PC-9 (cell line): ENCODE measurements at regions not wholly inside any gene's neighbourhood (a gene's known extent, or its start where the extent isn't known, plus 50 kb on each side); places are given as distances from the start of the nearest gene placed in this dataset.

Experiments used
- BruUV-seq: library from RNA; stranded (reverse); fragments of 400-500 nt; replicated peaks from 2 replicates; lab custom pipeline; 2021; lab: Mats Ljungman, UMichigan
- CTCF ChIA-PET: fragments of 300-600 bp; sonication (Branson Sonifier 250); formaldehyde crosslinking; loops from one replicate; lab custom pipeline; 2022; ENCODE audit warnings: antibody characterized with exemption; lab: Charles Lee
- POLR2A ChIA-PET: fragments of 300-600 bp; sonication (Branson Sonifier 250); formaldehyde crosslinking; loops from one replicate; lab custom pipeline; 2022; ENCODE audit warnings: antibody characterized with exemption; ENCODE audit not compliant: unreplicated experiment; lab: Charles Lee
- DNase-seq, 2 experiments: peaks; one replicate each; pipeline versions ENCODE4 v3.0.0 to v3.0.0-alpha.2; 2015 to 2022; ENCODE audit warnings: mixed read lengths in 1 of 2
- H2AFZ ChIP-seq: fragments of 200-600 bp; sonication (generic); 2 replicates; pipeline ENCODE4 v1.8.1; 2017; ENCODE audit warnings: antibody characterized with exemption
- H3F3A ChIP-seq: fragments of 200-600 bp; sonication (generic); 2 replicates; pipeline ENCODE4 v1.8.1; 2017; ENCODE audit warnings: antibody characterized with exemption, mild to moderate bottlenecking, low read depth; ENCODE audit not compliant: insufficient read depth
- H3K27ac ChIP-seq: fragments of 200-600 bp; sonication (generic); 2 replicates; pipeline ENCODE4 v1.6.1; 2016; ENCODE audit warnings: mixed run types
- H3K27me3 ChIP-seq: fragments of 200-600 bp; sonication (generic); 2 replicates; pipeline ENCODE4 v1.6.1; 2016; ENCODE audit warnings: low read depth, mixed run types; ENCODE audit not compliant: insufficient read depth
- H3K36me3 ChIP-seq: fragments of 200-600 bp; sonication (generic); 2 replicates; pipeline ENCODE4 v1.6.1; 2016; ENCODE audit warnings: low read depth, mixed run types
- H3K4me1 ChIP-seq: fragments of 200-600 bp; sonication (generic); replicated peaks from 2 replicates; pipeline ENCODE4 v1.6.1; 2016; ENCODE audit warnings: mixed run types; ENCODE audit not compliant: insufficient read depth
- H3K4me2 ChIP-seq: fragments of 200-600 bp; sonication (generic); 2 replicates; pipeline ENCODE4 v1.6.1; 2017; ENCODE audit warnings: mixed run types
- H3K4me3 ChIP-seq: fragments of 200-600 bp; sonication (generic); 2 replicates; pipeline ENCODE4 v1.6.1; 2016; ENCODE audit warnings: mixed run types
- H3K79me2 ChIP-seq: fragments of 200-600 bp; sonication (generic); 2 replicates; pipeline ENCODE4 v1.6.1; 2017; ENCODE audit warnings: low read depth, mixed run types
- H3K9me2 ChIP-seq: fragments of 200-600 bp; sonication (generic); 2 replicates; pipeline ENCODE4 v1.8.1; 2017; ENCODE audit warnings: mild to moderate bottlenecking; ENCODE audit not compliant: insufficient read depth
- H3K9me3 ChIP-seq: fragments of 200-600 bp; sonication (generic); 2 replicates; pipeline ENCODE4 v1.8.1; 2016; ENCODE audit warnings: low read depth; ENCODE audit not compliant: insufficient read depth
- H4K20me1 ChIP-seq: fragments of 200-600 bp; sonication (generic); 2 replicates; pipeline ENCODE4 v1.8.1; 2017; ENCODE audit not compliant: insufficient read depth
- EZH2 ChIP-seq: fragments of 200-600 bp; sonication (generic); IDR thresholded peaks from 2 replicates; pipeline ENCODE4 v1.8.0; 2017; ENCODE audit warnings: antibody characterized with exemption, low read depth
- intact Hi-C: fragments of 100-400 bp; cut with micrococcal nuclease; formaldehyde crosslinking; loops from one replicate; pipeline ENCODE4 v1.10.0; 2022; ENCODE audit not compliant: unreplicated experiment
- TF ChIP-seq, protein P1 (sequence below): fragments of 200-600 bp; sonication (generic); conservative IDR thresholded peaks from 2 replicates; pipeline ENCODE4 v1.6.1; 2017; ENCODE audit warnings: mixed run types, antibody characterized with exemption, mild to moderate bottlenecking, moderate library complexity

DNA sequence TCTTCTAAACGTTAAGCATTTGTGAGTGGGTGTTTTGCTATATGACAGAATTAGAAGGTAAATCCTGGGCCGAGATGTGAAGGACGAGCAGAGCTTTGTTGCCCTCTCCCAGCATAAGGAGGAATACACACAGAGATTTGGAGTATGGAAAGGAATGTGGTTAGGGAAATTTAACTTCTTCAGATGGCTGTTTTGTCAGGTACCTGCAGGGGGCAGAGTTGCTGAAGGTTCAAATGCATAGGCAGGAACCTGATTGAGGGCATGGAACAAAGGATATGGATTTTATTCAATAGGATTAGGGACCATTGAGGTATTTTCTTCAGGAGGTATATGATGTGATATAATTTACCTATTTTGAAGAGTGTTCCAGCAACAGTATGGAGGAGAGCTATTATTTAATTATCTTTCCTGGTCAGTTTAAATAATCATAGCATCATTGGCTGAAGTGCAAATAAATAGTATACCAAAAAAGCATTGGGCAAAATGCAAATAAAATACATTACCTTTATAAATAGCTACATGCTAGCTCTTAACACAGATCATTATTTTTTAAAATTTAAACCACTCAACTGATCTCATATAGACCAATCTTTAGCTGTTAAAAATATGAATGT, 143.6 kb downstream of the SLIT2 start:
- ChIA-PET POLR2A (no interaction called here), CTCF (interaction anchor here (0.6 to 0.7 kb wide), 2 partner anchors 131 to 626 kb away, joined by 3 read pairs; no protein-coding TSS in a partner anchor)
- Histone ChIP-seq H3K79me2 (no peaks in the 10 kb centered on the region), H3K27ac (no peak overlapping the region), H3K4me3 (no peak overlapping the region), H3K4me1 (no peaks in the 10 kb centered on the region), H3F3A (no peaks in the 10 kb centered on the region), H4K20me1 (no peaks in the 10 kb centered on the region), H3K9me2 (no peaks in the 10 kb centered on the region), H3K36me3 (no peaks in the 10 kb centered on the region), H3K4me2 (no peak overlapping the region), H2AFZ (no peak overlapping the region), H3K27me3 (no peaks in the 10 kb centered on the region), H3K9me3 (no peaks in the 10 kb centered on the region)
- TF ChIP-seq, protein P1, sequence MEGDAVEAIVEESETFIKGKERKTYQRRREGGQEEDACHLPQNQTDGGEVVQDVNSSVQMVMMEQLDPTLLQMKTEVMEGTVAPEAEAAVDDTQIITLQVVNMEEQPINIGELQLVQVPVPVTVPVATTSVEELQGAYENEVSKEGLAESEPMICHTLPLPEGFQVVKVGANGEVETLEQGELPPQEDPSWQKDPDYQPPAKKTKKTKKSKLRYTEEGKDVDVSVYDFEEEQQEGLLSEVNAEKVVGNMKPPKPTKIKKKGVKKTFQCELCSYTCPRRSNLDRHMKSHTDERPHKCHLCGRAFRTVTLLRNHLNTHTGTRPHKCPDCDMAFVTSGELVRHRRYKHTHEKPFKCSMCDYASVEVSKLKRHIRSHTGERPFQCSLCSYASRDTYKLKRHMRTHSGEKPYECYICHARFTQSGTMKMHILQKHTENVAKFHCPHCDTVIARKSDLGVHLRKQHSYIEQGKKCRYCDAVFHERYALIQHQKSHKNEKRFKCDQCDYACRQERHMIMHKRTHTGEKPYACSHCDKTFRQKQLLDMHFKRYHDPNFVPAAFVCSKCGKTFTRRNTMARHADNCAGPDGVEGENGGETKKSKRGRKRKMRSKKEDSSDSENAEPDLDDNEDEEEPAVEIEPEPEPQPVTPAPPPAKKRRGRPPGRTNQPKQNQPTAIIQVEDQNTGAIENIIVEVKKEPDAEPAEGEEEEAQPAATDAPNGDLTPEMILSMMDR = peak; percentile 58; the same call in 1 of the 2 replicates
- TF ChIP-seq EZH2 = no peak
- DNase-seq = peak in 1 of 2 experiments; percentile 34
- BruUV-seq = no TSS peak
- intact Hi-C loops = no loop called here

DNA sequence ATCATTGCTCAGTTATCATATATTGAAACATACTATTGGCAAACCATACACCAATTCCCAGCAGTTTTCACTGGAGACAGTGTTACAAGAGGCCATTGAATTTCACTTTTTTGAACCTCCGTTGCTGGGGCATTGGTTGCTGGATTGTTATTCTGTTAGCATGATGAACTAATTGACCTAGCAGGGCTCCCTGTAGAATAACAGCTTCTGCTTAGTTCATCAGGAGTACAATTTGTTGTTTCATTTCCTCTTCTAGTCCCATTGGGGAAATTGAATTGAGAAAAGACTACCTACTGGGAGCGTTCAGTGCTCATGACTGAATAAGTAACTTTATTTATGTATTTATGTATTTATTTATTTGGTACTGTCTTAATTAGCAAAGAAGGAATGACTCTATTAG, 151.6 kb downstream of the SLIT2 start:
- H3K79me2 ChIP-seq = no peaks in the 10 kb centered on the region
- no peaks in the 10 kb centered on the region for H4K20me1 ChIP-seq
- no peak for DNase-seq
- no peak overlapping the region for H2AFZ ChIP-seq
- no peaks in the 10 kb centered on the region for H3K36me3 ChIP-seq
- CTCF ChIA-PET = no interaction called here
- no peaks in the 10 kb centered on the region for H3K27me3 ChIP-seq
- H3K4me1 ChIP-seq = no peaks in the 10 kb centered on the region
- intact Hi-C loops = no loop called here
- no peak overlapping the region for H3K4me2 ChIP-seq
- no peak overlapping the region for H3K27ac ChIP-seq
- no peaks in the 10 kb centered on the region for H3F3A ChIP-seq
- BruUV-seq = no TSS peak
- H3K9me2 ChIP-seq = no peaks in the 10 kb centered on the region
- POLR2A ChIA-PET = no interaction called here
- no peaks in the 10 kb centered on the region for H3K9me3 ChIP-seq
- H3K4me3 ChIP-seq = no peak overlapping the region
- TF ChIP-seq EZH2 = no peak
- TF ChIP-seq, protein P1 = no peak

DNA sequence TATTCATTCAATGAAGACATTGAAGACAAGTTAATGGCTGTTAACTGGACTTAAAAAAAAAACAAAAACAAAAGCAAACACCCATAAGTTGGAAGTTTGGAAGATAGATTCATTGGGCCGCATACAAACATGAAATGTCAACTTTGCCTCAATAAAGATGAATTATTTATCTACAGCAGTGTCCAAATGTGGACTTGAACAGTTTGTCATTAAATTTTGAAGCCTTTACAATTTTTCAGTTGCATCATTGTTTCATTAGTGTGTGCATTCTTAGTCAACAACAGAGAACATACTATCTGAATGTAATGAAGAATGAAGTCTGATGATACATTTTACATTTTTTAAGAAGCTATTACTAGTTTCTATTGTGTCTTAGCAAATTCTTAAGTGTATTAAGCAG, 152.1 kb downstream of the SLIT2 start:
- intact Hi-C loops = no loop called here
- Histone ChIP-seq H3K9me3 (no peaks in the 10 kb centered on the region), H3K4me1 (no peaks in the 10 kb centered on the region), H3K9me2 (no peaks in the 10 kb centered on the region), H2AFZ (no peak overlapping the region), H3F3A (no peaks in the 10 kb centered on the region), H3K4me3 (no peak overlapping the region), H4K20me1 (no peaks in the 10 kb centered on the region), H3K27me3 (no peaks in the 10 kb centered on the region), H3K79me2 (no peaks in the 10 kb centered on the region), H3K4me2 (no peak overlapping the region), H3K36me3 (no peaks in the 10 kb centered on the region), H3K27ac (no peak overlapping the region)
- ChIA-PET POLR2A (no interaction called here), CTCF (no interaction called here)
- TF ChIP-seq EZH2 = no peak
- TF ChIP-seq, protein P1 = no peak
- BruUV-seq = no TSS peak
- no peak for DNase-seq
